Activated CD4-positive, alpha-beta T cell treated with anti-CD3 and anti-CD28 coated beads, Interleukin-2, amount 10 ng/mL, durations not matched to agents 24 days and 14 days (primary cell): ENCODE measurements at regions not wholly inside any gene's neighbourhood (a gene's known extent, or its start where the extent isn't known, plus 50 kb on each side); places are given as distances from the start of the nearest gene placed in this dataset.

Experiments
- DNase-seq: peaks from one replicate; pipeline ENCODE4 v3.0.0; 2022
- H3K27ac Mint-ChIP-seq: one replicate; pipeline ENCODE4 v1.8.0; 2022; ENCODE audit warnings: mild to moderate bottlenecking, mixed read lengths
- H3K27me3 Mint-ChIP-seq: one replicate; pipeline ENCODE4 v1.8.0; 2022; ENCODE audit warnings: mixed read lengths
- H3K36me3 Mint-ChIP-seq: one replicate; pipeline ENCODE4 v1.8.0; 2022; ENCODE audit warnings: low read depth, mild to moderate bottlenecking, mixed read lengths
- H3K4me1 Mint-ChIP-seq: one replicate; pipeline ENCODE4 v1.8.0; 2021; ENCODE audit warnings: mixed read lengths
- H3K4me3 Mint-ChIP-seq: one replicate; pipeline ENCODE4 v1.8.0; 2022; ENCODE audit warnings: mild to moderate bottlenecking, moderate library complexity, mixed read lengths
- H3K9me3 Mint-ChIP-seq: one replicate; pipeline ENCODE4 v1.8.0; 2021; ENCODE audit warnings: mixed read lengths
- intact Hi-C: fragments of 100-400 bp; cut with micrococcal nuclease; formaldehyde crosslinking; loops from one replicate; pipeline ENCODE4 v1.15.1; 2023

- no peaks in the 10 kb centered on the region for H3K9me3 Mint-ChIP-seq
- no peak overlapping the region for H3K27ac Mint-ChIP-seq
- H3K4me1 Mint-ChIP-seq: no peaks in the 10 kb centered on the region
- no peak for DNase-seq
- H3K27me3 Mint-ChIP-seq: no peaks in the 10 kb centered on the region
- no peaks in the 10 kb centered on the region for H3K36me3 Mint-ChIP-seq
- intact Hi-C loops: no loop called here
- no peak overlapping the region for H3K4me3 Mint-ChIP-seq
Measured at GRCh38 chr11:26109658-26110368, 222.1 kb upstream of the ANO3 start.

- peaks cover 4% of the 10 kb centered on the region for H3K9me3 Mint-ChIP-seq
- no peaks in the 10 kb centered on the region for H3K36me3 Mint-ChIP-seq
- intact Hi-C loops: no loop called here
- no peaks in the 10 kb centered on the region for H3K4me1 Mint-ChIP-seq
- H3K27ac Mint-ChIP-seq: no peak overlapping the region
- H3K4me3 Mint-ChIP-seq: no peak overlapping the region
- no peaks in the 10 kb centered on the region for H3K27me3 Mint-ChIP-seq
- DNase-seq: no peak
Measured at GRCh38 chr11:26112264-26112663, 219.7 kb upstream of the ANO3 start.

- Mint-ChIP-seq H3K9me3 (no peaks in the 10 kb centered on the region), H3K4me3 (no peak overlapping the region), H3K36me3 (no peaks in the 10 kb centered on the region), H3K4me1 (no peaks in the 10 kb centered on the region), H3K27ac (no peak overlapping the region), H3K27me3 (no peaks in the 10 kb centered on the region)
- intact Hi-C loops: no loop called here
- DNase-seq: no peak
Measured at GRCh38 chr11:26121466-26121865, 210.5 kb upstream of the ANO3 start.

GRCh38 chr11:26126741-26127140 lies 205.2 kb upstream of the ANO3 start:
- Mint-ChIP-seq H3K4me1 (no peaks in the 10 kb centered on the region), H3K9me3 (peaks cover 3% of the 10 kb centered on the region), H3K27me3 (no peaks in the 10 kb centered on the region), H3K4me3 (no peak overlapping the region), H3K36me3 (no peaks in the 10 kb centered on the region), H3K27ac (no peak overlapping the region)
- intact Hi-C loops: no loop called here
- no peak for DNase-seq

GRCh38 chr11:26127336-26127735 lies 204.6 kb upstream of the ANO3 start:
- H3K4me3 Mint-ChIP-seq: no peak overlapping the region

GRCh38 chr11:26131406-26131805 lies 200.5 kb upstream of the ANO3 start:
- intact Hi-C loops: no loop called here
- no peak for DNase-seq
- Mint-ChIP-seq H3K27me3 (no peaks in the 10 kb centered on the region), H3K36me3 (no peaks in the 10 kb centered on the region), H3K4me1 (no peaks in the 10 kb centered on the region), H3K4me3 (no peak overlapping the region), H3K27ac (no peak overlapping the region), H3K9me3 (peaks cover 3% of the 10 kb centered on the region)

More at GRCh38 chr11:26127336-26127735, 204.6 kb upstream of the ANO3 start:
- H3K27me3 Mint-ChIP-seq: no peaks in the 10 kb centered on the region
- H3K36me3 Mint-ChIP-seq: no peaks in the 10 kb centered on the region
- intact Hi-C loops: no loop called here
- no peaks in the 10 kb centered on the region for H3K4me1 Mint-ChIP-seq
- DNase-seq: no peak
- H3K9me3 Mint-ChIP-seq: peaks cover 3% of the 10 kb centered on the region
- no peak overlapping the region for H3K27ac Mint-ChIP-seq

GRCh38 chr11:26134053-26134452 lies 197.9 kb upstream of the ANO3 start:
- no peak for DNase-seq
- peaks cover 3% of the 10 kb centered on the region for H3K9me3 Mint-ChIP-seq
- H3K4me1 Mint-ChIP-seq: no peaks in the 10 kb centered on the region
- no peaks in the 10 kb centered on the region for H3K27me3 Mint-ChIP-seq
- intact Hi-C loops: no loop called here
- H3K4me3 Mint-ChIP-seq: no peak overlapping the region
- no peak overlapping the region for H3K27ac Mint-ChIP-seq
- no peaks in the 10 kb centered on the region for H3K36me3 Mint-ChIP-seq

GRCh38 chr11:26134481-26135355 lies 197.2 kb upstream of the ANO3 start:
- Mint-ChIP-seq H3K4me1 (no peaks in the 10 kb centered on the region), H3K36me3 (no peaks in the 10 kb centered on the region), H3K4me3 (no peak overlapping the region), H3K27me3 (no peaks in the 10 kb centered on the region), H3K9me3 (no peaks in the 10 kb centered on the region), H3K27ac (no peak overlapping the region)
- no peak for DNase-seq
- intact Hi-C loops: no loop called here

- Mint-ChIP-seq H3K36me3 (no peaks in the 10 kb centered on the region), H3K27me3 (no peaks in the 10 kb centered on the region), H3K4me1 (no peaks in the 10 kb centered on the region), H3K9me3 (no peaks in the 10 kb centered on the region), H3K4me3 (no peak overlapping the region), H3K27ac (no peak overlapping the region)
- intact Hi-C loops: no loop called here
- no peak for DNase-seq
Measured at GRCh38 chr11:26137651-26138050, 194.3 kb upstream of the ANO3 start.

- intact Hi-C loops: no loop called here
- Mint-ChIP-seq H3K36me3 (no peaks in the 10 kb centered on the region), H3K4me3 (no peak overlapping the region), H3K9me3 (no peaks in the 10 kb centered on the region), H3K27me3 (no peaks in the 10 kb centered on the region), H3K4me1 (no peaks in the 10 kb centered on the region), H3K27ac (no peak overlapping the region)
- no peak for DNase-seq
Measured at GRCh38 chr11:26142891-26143290, 189.0 kb upstream of the ANO3 start.

GRCh38 chr11:26143566-26144290 lies 188.2 kb upstream of the ANO3 start:
- H3K27me3 Mint-ChIP-seq: no peaks in the 10 kb centered on the region
- no peak overlapping the region for H3K27ac Mint-ChIP-seq
- no peak overlapping the region for H3K4me3 Mint-ChIP-seq
- H3K36me3 Mint-ChIP-seq: no peaks in the 10 kb centered on the region
- no peaks in the 10 kb centered on the region for H3K4me1 Mint-ChIP-seq
- H3K9me3 Mint-ChIP-seq: no peaks in the 10 kb centered on the region
- intact Hi-C loops: no loop called here
- DNase-seq: no peak

- intact Hi-C loops: no loop called here
Measured at GRCh38 chr11:26144291-26144690, 187.6 kb upstream of the ANO3 start.

GRCh38 chr11:26144911-26145310 lies 187.0 kb upstream of the ANO3 start:
- no peaks in the 10 kb centered on the region for H3K4me1 Mint-ChIP-seq
- H3K4me3 Mint-ChIP-seq: no peak overlapping the region
- no peaks in the 10 kb centered on the region for H3K36me3 Mint-ChIP-seq
- no peaks in the 10 kb centered on the region for H3K27me3 Mint-ChIP-seq
- no peaks in the 10 kb centered on the region for H3K9me3 Mint-ChIP-seq
- intact Hi-C loops: no loop called here
- no peak overlapping the region for H3K27ac Mint-ChIP-seq
- DNase-seq: no peak

More at GRCh38 chr11:26144291-26144690, 187.6 kb upstream of the ANO3 start:
- H3K9me3 Mint-ChIP-seq: no peaks in the 10 kb centered on the region
- H3K27ac Mint-ChIP-seq: no peak overlapping the region
- H3K4me1 Mint-ChIP-seq: no peaks in the 10 kb centered on the region
- no peaks in the 10 kb centered on the region for H3K27me3 Mint-ChIP-seq
- H3K4me3 Mint-ChIP-seq: no peak overlapping the region
- H3K36me3 Mint-ChIP-seq: no peaks in the 10 kb centered on the region
- DNase-seq: no peak

GRCh38 chr11:26149585-26149984 lies 182.3 kb upstream of the ANO3 start:
- Mint-ChIP-seq H3K27ac (no peak overlapping the region), H3K36me3 (no peaks in the 10 kb centered on the region), H3K4me3 (no peak overlapping the region), H3K4me1 (no peaks in the 10 kb centered on the region), H3K27me3 (no peaks in the 10 kb centered on the region), H3K9me3 (no peaks in the 10 kb centered on the region)
- intact Hi-C loops: no loop called here
- no peak for DNase-seq
